Fibroblast of pulmonary artery (primary cell): ENCODE measurements at regions not wholly inside any gene's neighbourhood (a gene's known extent, or its start where the extent isn't known, plus 50 kb on each side); places are given as distances from the start of the nearest gene placed in this dataset.

Experiments used
- DNase-seq: peaks from one replicate; pipeline ENCODE4 v3.0.0-alpha.2; 2010; ENCODE audit warnings: low read depth
- H3K4me3 ChIP-seq: replicated peaks from 2 replicates; pipeline ENCODE4 v1.5.1; 2011; ENCODE audit warnings: low read depth, mild to moderate bottlenecking, control low read depth, low read length, moderate library complexity
- CTCF ChIP-seq: IDR thresholded peaks from 2 replicates; pipeline ENCODE4 v1.5.1; 2011; ENCODE audit warnings: mild to moderate bottlenecking, control low read depth, low read length, inconsistent platforms; ENCODE audit errors: missing control alignments

GRCh38 chr2:156704132-156704531, 268.0 kb downstream of the GPD2 start:
- DNase-seq: no peak
- no peak overlapping the region for H3K4me3 ChIP-seq
- no peak for TF ChIP-seq CTCF

- DNase-seq: no peak
- no peak overlapping the region for H3K4me3 ChIP-seq
- TF ChIP-seq CTCF: no peak
Observed at GRCh38 chr2:156704617-156705016, 268.4 kb downstream of the GPD2 start.

GRCh38 chr2:156706576-156706975, 270.4 kb downstream of the GPD2 start:
- no peak for TF ChIP-seq CTCF
- no peak for DNase-seq

GRCh38 chr2:156708051-156708450, 271.9 kb downstream of the GPD2 start:
- no peak overlapping the region for H3K4me3 ChIP-seq
- TF ChIP-seq CTCF: no peak
- DNase-seq: no peak

More at GRCh38 chr2:156706576-156706975, 270.4 kb downstream of the GPD2 start:
- H3K4me3 ChIP-seq: no peak overlapping the region

GRCh38 chr2:156709091-156709490, 272.9 kb downstream of the GPD2 start:
- no peak for TF ChIP-seq CTCF
- no peak for DNase-seq
- H3K4me3 ChIP-seq: no peak overlapping the region

- DNase-seq: no peak
- no peak for TF ChIP-seq CTCF
- no peak overlapping the region for H3K4me3 ChIP-seq
Observed at GRCh38 chr2:156719036-156719435, 282.9 kb downstream of the GPD2 start.

- no peak overlapping the region for H3K4me3 ChIP-seq
- no peak for TF ChIP-seq CTCF
- no peak for DNase-seq
Observed at GRCh38 chr2:156727867-156728266, 291.7 kb downstream of the GPD2 start.
